NCI-H1048 (cell line): ENCODE measurements at regions not wholly inside any gene's neighbourhood (a gene's known extent, or its start where the extent isn't known, plus 50 kb on each side); places are given as distances from the start of the nearest gene placed in this dataset.

Source experiments
- DNase-seq: peaks from one replicate; lab custom pipeline; 2025; lab: John Stamatoyannopoulos, UW

- no peak for DNase-seq
Measured at GRCh38 chr13:104071806-104072205, 1005.6 kb upstream of the SLC10A2 start.

GRCh38 chr13:104065328-104065727, 999.1 kb upstream of the SLC10A2 start:
- no peak for DNase-seq

- no peak for DNase-seq
Measured at GRCh38 chr13:104057861-104058260, 991.6 kb upstream of the SLC10A2 start.

GRCh38 chr13:104045907-104046306, 979.7 kb upstream of the SLC10A2 start:
- no peak for DNase-seq

- DNase-seq = no peak
Measured at GRCh38 chr13:104043184-104043583, 977.0 kb upstream of the SLC10A2 start.

GRCh38 chr13:104034891-104035290, 968.7 kb upstream of the SLC10A2 start:
- DNase-seq = no peak

GRCh38 chr13:104025303-104025702, 959.1 kb upstream of the SLC10A2 start:
- DNase-seq = no peak

GRCh38 chr13:104024416-104025170, 958.4 kb upstream of the SLC10A2 start:
- DNase-seq = no peak

GRCh38 chr13:104021806-104022397, 955.7 kb upstream of the SLC10A2 start:
- DNase-seq = no peak

- no peak for DNase-seq
Measured at GRCh38 chr13:104017317-104017716, 951.1 kb upstream of the SLC10A2 start.

- DNase-seq = no peak
Measured at GRCh38 chr13:104015646-104016396, 949.6 kb upstream of the SLC10A2 start.

- DNase-seq = no peak
Measured at GRCh38 chr13:104014803-104015645, 948.8 kb upstream of the SLC10A2 start.

- no peak for DNase-seq
Measured at GRCh38 chr13:104011505-104012241, 945.5 kb upstream of the SLC10A2 start.

- DNase-seq = no peak
Measured at GRCh38 chr13:104008541-104009435, 942.6 kb upstream of the SLC10A2 start.

- DNase-seq = no peak
Measured at GRCh38 chr13:104008075-104008474, 941.9 kb upstream of the SLC10A2 start.

GRCh38 chr13:104006625-104007075, 940.4 kb upstream of the SLC10A2 start:
- no peak for DNase-seq

GRCh38 chr13:104004572-104004971, 938.4 kb upstream of the SLC10A2 start:
- DNase-seq = no peak

GRCh38 chr13:104002216-104002615, 936.0 kb upstream of the SLC10A2 start:
- no peak for DNase-seq

- DNase-seq = no peak
Measured at GRCh38 chr13:104001766-104002165, 935.5 kb upstream of the SLC10A2 start.

GRCh38 chr13:103996733-103997132, 930.5 kb upstream of the SLC10A2 start:
- DNase-seq = no peak
